ENCODE measurements at regions not wholly inside any gene's neighbourhood (a gene's known extent, or its start where the extent isn't known, plus 50 kb on each side); places are given as distances from the start of the nearest gene placed in this dataset.

- TF ChIP-seq PBX3 (IDR thresholded peaks at IDR 0.05) = no peak
- TF ChIP-seq SMC3 (IDR thresholded peaks at IDR 0.05) = no peak
- TF ChIP-seq ESRRA (IDR thresholded peaks at IDR 0.05; ENCODE audit: borderline replicate concordance, low read length) = no peak
- TF ChIP-seq FOSL2 (IDR thresholded peaks at IDR 0.05) = no peak
- TF ChIP-seq FOSL2 (CRISPR knock-in tag; IDR thresholded peaks at IDR 0.05) = no peak
- no peak for TF ChIP-seq REST (IDR thresholded peaks at IDR 0.05)
- TF ChIP-seq ZSCAN20 (CRISPR knock-in tag; IDR thresholded peaks at IDR 0.05) = no peak
- TF ChIP-seq NFE2L2 (conservative IDR thresholded peaks at IDR 0.05; ENCODE audit: low read length) = no peak
- no peak for TF ChIP-seq RAD21 (conservative IDR thresholded peaks at IDR 0.05 in 1 of 2, IDR thresholded peaks at IDR 0.05 in 1 of 2)
- TF ChIP-seq FOSB (CRISPR knock-in tag; IDR thresholded peaks at IDR 0.05) = no peak
- no peak for TF ChIP-seq PHF8 (IDR thresholded peaks at IDR 0.05; ENCODE audit: borderline replicate concordance, low read depth)
- TF ChIP-seq NR3C1 (IDR thresholded peaks at IDR 0.05) = no peak
- TF ChIP-seq CHD2 (IDR thresholded peaks at IDR 0.05; ENCODE audit: low read length, partially characterized antibody) = no peak
- TF ChIP-seq BCL3 (IDR thresholded peaks at IDR 0.05) = no peak
- TF ChIP-seq RARB (CRISPR knock-in tag; IDR thresholded peaks at IDR 0.05) = no peak
- TF ChIP-seq HOXB13 (CRISPR knock-in tag; IDR thresholded peaks at IDR 0.05; ENCODE audit: low read depth) = no peak
- TF ChIP-seq CTCF (IDR thresholded peaks at IDR 0.05) = no peak
- TF ChIP-seq HOXA7 (CRISPR knock-in tag; IDR thresholded peaks at IDR 0.05) = no peak
- no peak for TF ChIP-seq CHD4 (IDR thresholded peaks at IDR 0.05; ENCODE audit: borderline replicate concordance)
- DNase-seq (ENCODE audit: low read depth in 1 of 2, low spot score in 1 of 2) (no peak), FAIRE-seq (no peak), ATAC-seq (no peak)
- no peak overlapping the region for H3K4me3 ChIP-seq
- no peak overlapping the region for H3K4me2 ChIP-seq
- WGBS (ENCODE audit: missing lambda C conversion rate) = 72% methylated on average over 9 of the region's 9 CpGs
- CTCF ChIA-PET = no interaction called here
- peaks cover 3% of the 10 kb centered on the region; the same call in 1 of the 3 replicates for H3K9me3 ChIP-seq
- POLR2A ChIA-PET = no interaction called here
- H3K27ac ChIP-seq = no peak overlapping the region
- H3K4me1 ChIP-seq = no peaks in the 10 kb centered on the region
These were observed 237.2 kb downstream of the ASMT start for GRCh38 chrX:1852082-1852481.

- 38% methylated on average over 2 of the region's 3 CpGs for WGBS (ENCODE audit: missing lambda C conversion rate)
These were observed 238.6 kb downstream of the ASMT start for GRCh38 chrX:1853447-1853846.

More at GRCh38 chrX:1853447-1853846, 238.6 kb downstream of the ASMT start:
- ATAC-seq = no peak
- no peak for DNase-seq (ENCODE audit: low read depth in 1 of 2, low spot score in 1 of 2)
- H3K4me3 ChIP-seq = no peak overlapping the region
- H3K4me1 ChIP-seq = no peaks in the 10 kb centered on the region
- POLR2A ChIA-PET = no interaction called here
- TF ChIP-seq RCOR1 (IDR thresholded peaks at IDR 0.05; ENCODE audit: low read depth, low read length) = no peak
- peaks cover 3% of the 10 kb centered on the region; the same call in 1 of the 3 replicates for H3K9me3 ChIP-seq
- H3K27ac ChIP-seq = no peak overlapping the region
- CTCF ChIA-PET = no interaction called here
- no peak for FAIRE-seq
- no peak overlapping the region for H3K4me2 ChIP-seq
